Lower leg skin (tissue), 3 donors: ENCODE measurements at regions not wholly inside any gene's neighbourhood (a gene's known extent, or its start where the extent isn't known, plus 50 kb on each side); places are given as distances from the start of the nearest gene placed in this dataset.

Experiments used
- CTCF ChIP-seq, 3 donors: fragments of 450-650 bp; IDR thresholded peaks; one replicate each; pipeline ENCODE4 v1.5.1; 2016; ENCODE audit warnings: antibody characterized with exemption in 3 of 3, mild to moderate bottlenecking in 3 of 3, moderate library complexity in 2 of 3
- POLR2A ChIP-seq, 2 donors: fragments of 450-650 bp; IDR thresholded peaks; one replicate each; pipeline ENCODE4 v1.6.1; 2016 to 2017; ENCODE audit warnings: antibody characterized with exemption in 2 of 2, mild to moderate bottlenecking in 1 of 2, moderate library complexity in 1 of 2

- TF ChIP-seq CTCF (IDR thresholded peaks at IDR 0.05) = no peak
- TF ChIP-seq POLR2A (IDR thresholded peaks at IDR 0.05) = no peak
Observed at GRCh38 chr6:133833949-133834359, 55.0 kb upstream of the TCF21 start.
